HG03139 (cell line): ENCODE measurements at regions not wholly inside any gene's neighbourhood (a gene's known extent, or its start where the extent isn't known, plus 50 kb on each side); places are given as distances from the start of the nearest gene placed in this dataset.

Source experiments
- ATAC-seq: cut with Tn5 transposase; IDR thresholded peaks from one replicate; pipeline ENCODE4 v1.9.1; 2021; ENCODE audit not compliant: unreplicated experiment

- ATAC-seq = no peak
These were observed 180.9 kb downstream of the SMIM20 start for GRCh38 chr4:26094911-26095310.

GRCh38 chr4:26099967-26100366 lies 185.9 kb downstream of the SMIM20 start:
- no peak for ATAC-seq

GRCh38 chr4:26101011-26101410 lies 187.0 kb downstream of the SMIM20 start:
- no peak for ATAC-seq

GRCh38 chr4:26104056-26104685 lies 190.2 kb downstream of the SMIM20 start:
- no peak for ATAC-seq

- ATAC-seq = no peak
These were observed 191.3 kb downstream of the SMIM20 start for GRCh38 chr4:26105337-26105736.

- no peak for ATAC-seq
These were observed 192.0 kb downstream of the SMIM20 start for GRCh38 chr4:26105815-26106699.

- ATAC-seq = no peak
These were observed 192.8 kb downstream of the SMIM20 start for GRCh38 chr4:26106776-26107175.

GRCh38 chr4:26108054-26108453 lies 194.0 kb downstream of the SMIM20 start:
- no peak for ATAC-seq

- no peak for ATAC-seq
These were observed 196.5 kb downstream of the SMIM20 start for GRCh38 chr4:26110493-26110892.

- ATAC-seq = no peak
These were observed 199.4 kb downstream of the SMIM20 start for GRCh38 chr4:26113339-26113940.

GRCh38 chr4:26116057-26116456 lies 202.0 kb downstream of the SMIM20 start:
- no peak for ATAC-seq

- no peak for ATAC-seq
These were observed 200.6 kb upstream of the RBPJ start for GRCh38 chr4:26120098-26120825.

GRCh38 chr4:26122690-26123089 lies 198.1 kb upstream of the RBPJ start:
- no peak for ATAC-seq

- ATAC-seq = no peak
These were observed 196.0 kb upstream of the RBPJ start for GRCh38 chr4:26124753-26125321.

- ATAC-seq = peak; percentile 55
These were observed 194.6 kb upstream of the RBPJ start for GRCh38 chr4:26126143-26126718.

GRCh38 chr4:26126994-26127393 lies 193.8 kb upstream of the RBPJ start:
- no peak for ATAC-seq

GRCh38 chr4:26127851-26128337 lies 192.9 kb upstream of the RBPJ start:
- no peak for ATAC-seq

- ATAC-seq = peak; percentile 45
These were observed 190.6 kb upstream of the RBPJ start for GRCh38 chr4:26130173-26130572.

- ATAC-seq = no peak
These were observed 189.9 kb upstream of the RBPJ start for GRCh38 chr4:26130841-26131432.

GRCh38 chr4:26131711-26132110 lies 189.1 kb upstream of the RBPJ start:
- peak; percentile 47 for ATAC-seq
